Endothelial cell (in vitro differentiated cells): ENCODE measurements at regions not wholly inside any gene's neighbourhood (a gene's known extent, or its start where the extent isn't known, plus 50 kb on each side); places are given as distances from the start of the nearest gene placed in this dataset.

Experiments used
- DNase-seq: peaks from one replicate; pipeline ENCODE4 v3.0.0; 2021; ENCODE audit warnings: low spot score
- H3K27ac Mint-ChIP-seq: one replicate; pipeline ENCODE4 v1.8.0; 2021; ENCODE audit warnings: mixed read lengths, inconsistent platforms; ENCODE audit not compliant: unreplicated experiment
- H3K27me3 Mint-ChIP-seq: one replicate; pipeline ENCODE4 v1.8.0; 2021; ENCODE audit warnings: mild to moderate bottlenecking, moderate library complexity, mixed read lengths, inconsistent platforms; ENCODE audit not compliant: unreplicated experiment
- H3K36me3 Mint-ChIP-seq: one replicate; pipeline ENCODE4 v1.8.0; 2021; ENCODE audit warnings: mild to moderate bottlenecking, low read depth, mixed read lengths, inconsistent platforms; ENCODE audit not compliant: unreplicated experiment
- H3K4me1 Mint-ChIP-seq: one replicate; pipeline ENCODE4 v1.8.0; 2021; ENCODE audit warnings: mild to moderate bottlenecking, mixed read lengths, inconsistent platforms; ENCODE audit not compliant: unreplicated experiment
- H3K4me3 Mint-ChIP-seq: one replicate; pipeline ENCODE4 v1.8.0; 2021; ENCODE audit warnings: mild to moderate bottlenecking, mixed read lengths, inconsistent platforms; ENCODE audit not compliant: unreplicated experiment
- H3K9me3 Mint-ChIP-seq: one replicate; pipeline ENCODE4 v1.8.0; 2021; ENCODE audit warnings: mixed read lengths, inconsistent platforms; ENCODE audit not compliant: unreplicated experiment
- TF ChIP-seq, protein P1 (sequence below): fragments of 200-600 bp; sonication (generic); IDR thresholded peaks from one replicate; pipeline ENCODE4 v1.5.0; 2021; ENCODE audit warnings: antibody characterized with exemption; ENCODE audit not compliant: unreplicated experiment

DNA sequence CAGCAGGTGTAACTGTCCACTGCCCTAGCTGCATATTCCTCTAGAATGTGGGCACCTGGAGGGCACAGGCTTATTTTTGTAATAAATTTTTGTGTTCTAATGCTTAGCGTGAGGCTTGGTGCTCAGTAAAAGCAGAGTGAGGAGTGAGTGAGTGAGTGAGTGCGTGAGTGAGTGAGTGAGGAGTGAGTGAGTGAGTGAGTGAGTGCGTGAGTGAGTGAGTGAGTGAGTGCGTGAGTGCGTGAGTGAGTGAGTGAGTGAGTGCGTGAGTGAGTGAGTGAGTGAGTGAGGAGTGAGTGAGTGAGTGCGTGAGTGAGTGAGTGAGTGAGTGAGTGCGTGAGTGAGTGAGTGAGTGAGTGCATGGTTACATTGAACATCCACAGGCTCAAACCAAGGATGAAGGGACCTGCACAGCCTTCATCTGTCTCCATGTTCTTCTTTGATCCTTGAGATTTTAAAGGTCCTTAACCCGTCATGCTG, 371.5 kb downstream of the MED10 start:
- Mint-ChIP-seq H3K4me1 (no peaks in the 10 kb centered on the region), H3K27ac (no peak overlapping the region), H3K9me3 (no peaks in the 10 kb centered on the region), H3K36me3 (no peaks in the 10 kb centered on the region), H3K4me3 (peak overlapping the region; percentile 45), H3K27me3 (no peaks in the 10 kb centered on the region)
- no peak for DNase-seq
- TF ChIP-seq, protein P1, sequence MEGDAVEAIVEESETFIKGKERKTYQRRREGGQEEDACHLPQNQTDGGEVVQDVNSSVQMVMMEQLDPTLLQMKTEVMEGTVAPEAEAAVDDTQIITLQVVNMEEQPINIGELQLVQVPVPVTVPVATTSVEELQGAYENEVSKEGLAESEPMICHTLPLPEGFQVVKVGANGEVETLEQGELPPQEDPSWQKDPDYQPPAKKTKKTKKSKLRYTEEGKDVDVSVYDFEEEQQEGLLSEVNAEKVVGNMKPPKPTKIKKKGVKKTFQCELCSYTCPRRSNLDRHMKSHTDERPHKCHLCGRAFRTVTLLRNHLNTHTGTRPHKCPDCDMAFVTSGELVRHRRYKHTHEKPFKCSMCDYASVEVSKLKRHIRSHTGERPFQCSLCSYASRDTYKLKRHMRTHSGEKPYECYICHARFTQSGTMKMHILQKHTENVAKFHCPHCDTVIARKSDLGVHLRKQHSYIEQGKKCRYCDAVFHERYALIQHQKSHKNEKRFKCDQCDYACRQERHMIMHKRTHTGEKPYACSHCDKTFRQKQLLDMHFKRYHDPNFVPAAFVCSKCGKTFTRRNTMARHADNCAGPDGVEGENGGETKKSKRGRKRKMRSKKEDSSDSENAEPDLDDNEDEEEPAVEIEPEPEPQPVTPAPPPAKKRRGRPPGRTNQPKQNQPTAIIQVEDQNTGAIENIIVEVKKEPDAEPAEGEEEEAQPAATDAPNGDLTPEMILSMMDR: no peak

DNA sequence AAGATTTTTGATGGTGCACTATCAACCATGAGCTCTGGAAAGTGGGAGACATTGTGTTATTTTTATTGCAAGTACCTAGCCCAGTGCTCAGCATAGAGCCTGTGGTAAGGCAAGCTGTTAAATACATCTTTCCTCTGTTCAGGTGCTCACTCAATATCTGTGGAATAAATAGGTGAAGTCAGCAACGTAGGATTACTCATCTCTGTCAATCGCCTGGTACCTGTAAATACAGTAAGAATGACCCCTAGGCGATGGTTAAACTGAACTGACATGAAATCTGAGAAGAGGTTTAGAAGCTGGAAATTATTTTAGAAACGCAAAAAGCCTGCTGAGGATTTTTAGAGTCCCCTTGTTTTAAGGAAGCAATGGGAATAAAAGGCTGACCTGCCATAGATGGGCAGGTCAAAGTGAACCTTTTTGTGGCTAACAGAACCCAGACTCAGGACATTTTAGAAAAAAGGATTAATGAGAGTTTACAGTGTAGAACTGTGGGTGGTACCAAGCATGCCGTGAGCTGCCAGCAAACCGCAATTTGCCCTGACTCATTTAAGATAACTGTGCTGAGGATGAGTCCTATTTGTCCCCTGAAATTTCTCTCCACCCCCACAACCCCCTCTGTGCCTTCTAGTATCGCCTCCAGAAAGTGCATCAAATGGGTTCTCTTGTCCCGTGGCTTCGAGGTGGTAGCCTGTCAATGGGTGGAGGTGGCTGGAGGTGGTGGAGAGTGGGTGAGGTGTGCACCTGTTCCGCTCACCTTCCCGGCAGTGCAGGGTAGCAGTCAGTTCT, 375.1 kb downstream of the MED10 start:
- H3K27ac Mint-ChIP-seq: no peak overlapping the region
- H3K4me1 Mint-ChIP-seq: no peaks in the 10 kb centered on the region
- DNase-seq: no peak
- no peak overlapping the region for H3K4me3 Mint-ChIP-seq
- no peaks in the 10 kb centered on the region for H3K27me3 Mint-ChIP-seq
- H3K36me3 Mint-ChIP-seq: no peaks in the 10 kb centered on the region
- TF ChIP-seq, protein P1: no peak
- H3K9me3 Mint-ChIP-seq: no peaks in the 10 kb centered on the region

DNA sequence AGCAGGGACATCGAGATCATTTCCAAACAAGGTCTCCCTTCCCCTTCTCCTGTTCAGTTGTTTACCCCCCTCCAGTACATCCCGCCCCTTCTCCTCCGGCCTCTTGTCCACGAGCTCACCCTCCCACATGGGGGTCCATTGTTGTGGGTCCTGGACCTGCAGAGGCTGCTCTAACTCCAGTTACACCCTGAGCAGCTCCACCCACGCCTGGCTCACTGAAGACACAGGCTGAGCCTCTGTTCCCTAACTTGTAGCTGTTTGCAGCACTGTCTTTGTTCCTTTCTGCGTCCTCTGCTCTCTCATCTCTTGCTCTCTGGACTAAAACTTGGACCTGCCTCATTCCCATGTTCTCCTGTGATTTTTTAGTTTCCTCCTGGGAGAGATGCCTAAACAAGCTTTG, 377.5 kb downstream of the MED10 start:
- DNase-seq: no peak
- no peaks in the 10 kb centered on the region for H3K4me1 Mint-ChIP-seq
- H3K4me3 Mint-ChIP-seq: no peak overlapping the region
- no peak overlapping the region for H3K27ac Mint-ChIP-seq
- H3K9me3 Mint-ChIP-seq: no peaks in the 10 kb centered on the region
- no peaks in the 10 kb centered on the region for H3K36me3 Mint-ChIP-seq
- H3K27me3 Mint-ChIP-seq: no peaks in the 10 kb centered on the region
- TF ChIP-seq, protein P1: no peak

DNA sequence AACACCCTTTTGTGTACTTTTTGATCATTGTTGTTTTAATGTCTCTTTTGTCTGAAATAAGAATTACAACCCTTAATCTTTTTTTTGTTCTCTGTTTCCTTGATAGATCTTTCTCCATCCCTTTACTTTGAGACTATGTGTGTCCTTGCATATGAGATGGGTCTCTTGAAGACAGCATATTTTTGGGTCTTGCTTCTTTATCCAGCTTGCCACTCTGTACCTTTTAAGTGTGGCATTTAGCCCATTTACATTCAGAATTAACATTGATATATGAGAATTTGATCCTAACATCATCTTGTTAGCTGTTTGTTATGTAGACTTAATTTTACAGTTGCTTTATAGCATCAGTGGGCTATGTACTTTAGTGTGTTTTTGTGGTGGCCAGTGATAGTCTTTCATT, 382.5 kb downstream of the MED10 start:
- no peaks in the 10 kb centered on the region for H3K36me3 Mint-ChIP-seq
- H3K4me1 Mint-ChIP-seq: no peaks in the 10 kb centered on the region
- peaks cover 4% of the 10 kb centered on the region for H3K9me3 Mint-ChIP-seq
- H3K27me3 Mint-ChIP-seq: no peaks in the 10 kb centered on the region
- no peak for DNase-seq
- H3K27ac Mint-ChIP-seq: no peak overlapping the region
- no peak overlapping the region for H3K4me3 Mint-ChIP-seq
- TF ChIP-seq, protein P1: no peak

DNA sequence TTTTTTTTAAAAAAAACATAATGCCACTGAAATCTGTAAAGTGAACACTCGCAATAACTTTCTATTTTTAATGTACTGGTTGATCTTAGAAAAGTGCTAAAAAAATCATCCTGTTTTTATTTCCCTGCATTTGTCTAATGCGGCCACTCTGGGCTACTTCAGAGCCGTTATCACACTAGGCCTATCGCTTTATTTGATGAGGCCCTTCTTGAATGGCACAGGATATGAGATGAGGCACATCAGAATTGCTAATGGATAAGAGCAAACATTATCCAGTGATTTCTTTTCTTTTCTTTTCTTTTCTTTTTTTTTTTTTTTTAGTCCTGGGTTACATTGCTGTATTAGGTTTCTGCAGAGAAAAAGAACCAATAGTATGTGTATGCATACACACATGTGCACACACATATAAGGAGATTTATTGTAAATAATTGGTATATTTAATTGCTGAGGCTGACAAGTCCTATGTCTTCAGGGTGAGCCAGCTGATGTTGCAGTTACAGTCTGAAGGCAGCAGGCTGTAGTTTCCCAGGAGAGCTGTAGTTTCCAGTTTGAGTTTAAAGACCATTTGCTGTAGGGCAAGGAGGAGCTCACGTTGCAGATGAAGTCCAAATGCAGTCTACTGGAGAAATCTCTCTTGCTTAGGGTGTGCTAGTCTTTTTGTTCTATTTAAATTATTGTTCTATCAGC, 391.7 kb downstream of the MED10 start:
- Mint-ChIP-seq H3K9me3 (peaks cover 4% of the 10 kb centered on the region), H3K4me3 (no peak overlapping the region), H3K27me3 (peaks cover 1% of the 10 kb centered on the region), H3K27ac (no peak overlapping the region), H3K36me3 (no peaks in the 10 kb centered on the region), H3K4me1 (no peaks in the 10 kb centered on the region)
- TF ChIP-seq, protein P1: no peak
- no peak for DNase-seq
